HS-27A (cell line): ENCODE measurements at regions not wholly inside any gene's neighbourhood (a gene's known extent, or its start where the extent isn't known, plus 50 kb on each side); places are given as distances from the start of the nearest gene placed in this dataset.

ENCODE experiments used
- DNase-seq: peaks from one replicate; pipeline ENCODE4 v3.0.0-alpha.2; 2012; ENCODE audit warnings: low read depth, missing footprints

DNA sequence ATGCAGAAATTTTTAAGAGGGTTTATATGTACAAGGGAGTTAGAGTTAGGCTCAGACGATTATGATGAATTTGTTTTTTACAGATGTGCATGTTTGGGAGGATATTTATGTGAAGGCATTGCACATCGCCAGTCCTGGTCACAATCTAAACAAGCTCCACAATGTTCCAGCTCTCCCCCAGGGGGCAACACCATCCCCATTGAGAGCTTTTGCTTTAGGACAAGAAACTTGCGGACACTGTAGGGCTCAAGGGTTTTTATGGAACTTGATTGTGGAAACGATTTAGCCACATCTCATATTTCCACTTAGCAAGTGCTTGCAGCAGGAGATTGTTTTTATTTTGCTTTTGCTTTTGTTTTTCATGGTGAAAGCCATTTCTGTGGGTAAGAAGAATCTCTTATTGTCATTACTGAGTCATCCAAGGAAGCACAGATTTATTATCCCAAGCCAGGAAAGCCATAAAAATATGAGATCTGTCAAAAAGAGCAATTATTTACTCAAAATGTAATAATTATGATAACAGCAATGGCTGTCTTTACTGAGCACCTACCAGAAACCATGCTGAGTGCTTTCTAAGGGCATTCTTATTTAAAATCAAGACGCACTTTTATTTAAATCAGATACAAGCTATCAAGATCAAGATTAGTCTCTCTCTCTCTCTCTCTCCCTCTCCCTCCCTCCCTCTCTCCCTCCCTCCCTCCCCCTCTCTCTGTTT is 276.7 kb upstream of the SRRM4 start:
- DNase-seq = no peak

DNA sequence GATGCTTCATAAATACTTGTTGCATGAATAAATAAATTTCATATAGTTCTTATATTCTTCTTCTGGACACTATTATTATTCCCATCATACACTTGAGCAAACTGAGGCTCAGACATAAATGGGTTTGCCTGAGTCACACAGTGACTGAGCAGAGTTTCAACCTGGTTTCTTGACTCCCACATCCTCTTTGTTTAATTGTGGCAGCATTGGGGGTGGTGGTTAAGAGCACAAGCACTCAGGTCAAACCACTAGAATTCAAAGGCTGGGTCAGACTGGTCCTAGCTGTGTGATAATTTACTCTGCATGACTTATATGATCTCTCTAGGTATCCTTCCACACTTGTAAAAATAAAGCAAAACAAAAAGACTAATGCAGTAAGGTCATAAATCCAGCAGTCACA is 274.9 kb upstream of the SRRM4 start:
- no peak for DNase-seq

DNA sequence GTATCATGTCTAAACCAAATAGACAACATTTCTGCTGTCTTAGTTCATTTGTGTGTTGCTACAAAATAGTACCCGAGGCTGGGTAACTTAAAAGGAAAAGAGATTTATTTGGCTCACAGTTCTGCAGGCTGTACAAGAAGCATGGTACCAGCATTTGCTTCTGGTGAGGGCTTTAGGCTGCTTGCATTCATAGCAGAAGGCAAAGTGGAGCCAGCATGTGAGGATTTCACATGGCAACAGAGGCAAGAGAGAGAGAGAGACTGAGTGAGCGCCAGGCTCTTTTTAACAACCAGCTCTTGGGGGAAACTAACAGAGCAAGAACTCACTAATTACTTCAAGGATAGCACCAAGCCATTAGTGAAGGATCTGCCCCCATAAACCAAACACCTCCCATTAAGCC is 271.4 kb upstream of the SRRM4 start:
- DNase-seq = no peak

DNA sequence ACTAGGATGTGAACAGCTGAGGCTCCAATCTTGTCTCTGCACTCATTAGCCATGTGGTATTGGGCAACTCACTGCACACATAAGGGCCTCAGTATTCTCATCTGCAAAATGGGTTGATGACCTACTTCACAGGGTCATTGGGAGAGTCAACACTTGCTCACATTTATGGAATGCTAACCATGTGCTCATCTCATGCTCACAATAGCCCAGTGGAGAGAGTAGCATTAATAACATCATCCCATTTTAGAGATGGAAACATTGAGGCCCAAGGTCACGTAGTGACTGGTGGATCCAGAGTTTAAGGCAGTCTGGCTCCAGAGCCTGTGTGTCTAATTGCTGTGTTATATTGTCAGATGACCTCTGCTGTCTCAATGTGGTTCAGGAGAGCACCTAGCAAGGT is 270.2 kb upstream of the SRRM4 start:
- no peak for DNase-seq

DNA sequence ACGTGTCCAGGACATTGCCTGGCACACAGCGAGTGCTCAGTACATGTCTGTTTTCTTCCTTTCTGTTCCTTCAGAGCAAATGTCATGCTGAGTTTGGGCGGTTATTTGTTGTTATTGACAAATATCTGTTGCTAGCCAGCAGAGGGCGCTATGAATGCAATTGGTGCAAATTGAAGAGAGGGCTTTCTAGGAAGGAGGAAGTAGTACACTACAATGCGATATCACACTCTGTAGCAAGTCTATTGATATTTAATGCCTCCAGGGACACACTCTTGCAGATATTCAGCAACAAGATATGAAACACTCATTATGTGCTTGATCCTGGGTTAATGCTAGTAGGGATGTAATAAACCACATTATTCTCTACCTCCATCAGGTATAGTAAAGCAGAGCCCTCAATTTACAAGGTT is 267.3 kb upstream of the SRRM4 start:
- DNase-seq = no peak

DNA sequence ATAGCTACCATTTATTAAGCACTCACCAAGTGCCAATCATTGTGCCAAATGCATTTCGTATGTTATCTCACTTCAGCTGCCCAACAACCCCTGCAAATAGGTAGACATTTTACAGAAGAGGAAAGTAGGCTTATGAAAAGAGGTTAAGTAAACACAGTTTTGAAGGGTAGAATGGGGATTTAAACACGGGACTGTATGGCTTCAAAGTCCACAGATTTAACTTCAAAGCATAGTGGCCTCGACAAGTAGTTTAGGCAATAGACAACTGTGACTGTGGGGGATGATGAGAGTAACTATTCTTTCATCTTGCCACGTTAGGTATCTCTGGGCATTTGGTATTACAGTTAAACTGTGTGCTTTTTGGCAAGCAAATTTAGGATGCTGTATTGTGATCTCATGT is 266.8 kb upstream of the SRRM4 start:
- no peak for DNase-seq

DNA sequence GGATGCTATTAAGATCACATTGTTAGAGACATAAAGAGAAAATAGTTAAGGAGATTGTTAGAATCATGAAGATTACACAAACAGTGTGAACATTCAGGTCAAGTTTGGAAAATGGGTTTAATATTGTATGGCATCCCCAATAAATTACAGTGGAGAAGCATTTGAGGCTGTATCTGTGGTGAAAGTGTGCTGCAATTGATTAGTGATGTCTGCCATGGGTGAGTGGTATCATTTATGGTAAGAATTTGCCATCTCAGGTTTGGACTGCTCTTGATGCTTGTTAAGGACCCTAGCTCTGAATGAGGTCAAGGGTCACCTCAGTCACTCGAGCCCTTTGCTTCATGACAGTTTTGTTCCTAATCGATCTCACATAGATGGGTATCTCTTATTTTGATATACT is 265.7 kb upstream of the SRRM4 start:
- no peak for DNase-seq

DNA sequence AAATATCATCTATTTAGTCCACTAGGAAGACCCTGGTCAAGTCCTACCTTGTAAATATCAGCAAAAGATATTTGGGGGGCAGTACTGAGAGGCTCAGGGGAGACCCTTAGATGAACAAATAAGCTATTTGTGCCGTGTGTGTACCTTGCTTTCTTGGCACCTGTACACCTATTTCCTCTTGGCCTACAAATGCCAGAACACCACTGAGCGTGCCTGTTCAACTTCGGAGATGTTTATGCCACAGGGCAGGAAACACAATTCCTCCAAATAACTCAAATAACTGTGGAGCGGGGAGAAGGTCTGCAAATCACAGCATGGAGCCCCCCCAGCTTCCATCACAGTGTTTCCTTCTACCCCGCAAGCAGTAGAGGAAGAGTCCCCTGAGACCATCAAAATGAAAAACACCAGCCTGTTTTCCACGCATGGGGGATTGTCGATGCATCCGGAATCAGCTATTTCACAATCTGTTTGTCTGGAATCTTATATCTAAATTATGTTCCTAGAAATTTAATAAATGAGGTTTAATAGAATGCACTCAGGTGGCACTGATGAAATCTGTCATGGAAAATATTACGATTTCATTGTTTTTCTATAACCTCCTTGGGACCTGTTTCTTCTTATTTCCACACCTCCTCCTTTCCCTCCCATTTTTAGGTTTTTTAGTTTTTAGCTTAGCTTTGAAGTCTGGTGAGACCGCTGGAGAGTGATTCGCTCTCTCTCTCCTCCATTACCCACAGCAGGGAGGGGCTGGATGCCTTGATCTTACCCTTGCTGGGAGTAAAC is 254.0 kb upstream of the SRRM4 start:
- no peak for DNase-seq

DNA sequence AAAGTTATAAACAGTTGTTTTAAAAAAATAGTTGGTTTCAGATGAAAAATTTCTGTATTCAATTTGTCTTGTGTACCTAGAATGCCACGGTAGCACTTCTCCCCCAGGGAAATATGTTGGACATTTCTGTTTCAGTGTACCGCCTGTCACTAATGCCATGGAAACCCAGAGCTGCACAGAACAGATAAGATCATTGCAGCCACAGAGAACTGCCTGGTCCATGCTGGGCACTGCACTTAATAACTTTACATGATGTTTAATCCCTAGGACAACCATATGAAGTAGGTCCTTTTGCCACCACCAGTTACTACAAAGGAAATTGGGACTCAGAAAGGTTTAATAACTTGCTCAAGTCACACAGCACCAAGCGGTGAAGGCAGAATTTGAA is 253.4 kb upstream of the SRRM4 start:
- no peak for DNase-seq

DNA sequence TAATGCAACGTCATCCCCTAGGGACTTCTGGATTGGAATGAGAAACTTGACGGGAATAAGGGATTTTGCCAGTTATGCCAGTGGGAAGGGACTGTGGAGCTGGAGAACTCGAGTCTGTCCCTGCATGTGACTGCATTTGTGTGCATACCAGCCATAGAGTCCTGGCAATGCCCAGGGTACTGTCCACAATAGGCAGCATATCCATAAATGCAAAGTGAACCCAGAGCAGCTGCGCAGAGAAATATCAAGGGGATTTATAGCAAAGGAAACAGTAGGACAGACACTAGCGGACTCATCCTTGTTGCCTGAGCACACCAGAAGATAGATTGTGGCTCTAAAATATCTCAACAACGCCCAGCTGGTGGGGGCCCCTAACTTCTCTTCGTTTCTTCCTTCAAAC is 247.1 kb upstream of the SRRM4 start:
- no peak for DNase-seq

DNA sequence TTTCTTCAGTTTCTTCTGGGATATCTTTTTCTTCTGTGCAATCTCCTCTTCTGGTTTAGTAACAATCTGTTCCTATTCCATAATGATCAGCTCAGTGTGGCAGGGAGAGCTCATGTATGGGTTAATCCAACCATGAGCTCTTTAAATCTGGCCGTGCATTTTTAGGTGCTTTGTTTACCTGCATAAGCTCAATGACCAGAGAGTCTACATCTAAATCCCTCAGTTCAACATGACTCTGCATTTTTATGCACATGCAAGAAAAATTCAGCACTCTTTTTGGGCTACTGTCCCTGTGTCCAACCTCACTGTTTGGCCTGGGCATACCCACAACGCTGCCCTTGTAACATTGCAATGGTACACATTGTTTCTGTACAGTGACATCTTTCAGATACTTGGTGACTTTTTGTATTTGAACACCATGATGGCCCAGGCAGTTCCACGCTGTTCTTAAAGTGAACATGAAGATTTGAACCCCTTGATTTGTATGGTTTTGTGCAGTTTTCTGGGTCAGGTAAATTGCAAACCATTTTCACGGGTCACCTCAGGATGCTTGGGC is 243.3 kb upstream of the SRRM4 start:
- DNase-seq = no peak

DNA sequence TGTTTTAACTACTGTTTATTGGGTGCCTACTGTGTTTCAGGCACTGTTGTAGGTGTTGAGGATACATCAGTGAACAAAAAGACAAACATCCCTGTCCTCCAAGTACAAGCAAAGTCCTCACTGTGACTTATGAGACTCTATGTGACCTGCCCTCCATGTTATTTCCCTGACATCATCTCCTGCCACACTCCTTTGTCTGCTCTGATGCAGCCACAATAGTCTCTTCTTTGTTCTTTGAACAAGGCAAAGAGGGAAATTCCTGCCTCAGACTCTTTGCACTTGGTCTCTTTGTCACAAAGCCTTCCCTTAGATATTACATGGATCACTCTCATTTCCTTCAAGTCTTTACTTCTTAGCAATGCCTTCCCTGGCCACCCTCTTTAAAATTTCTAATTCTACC is 240.1 kb upstream of the SRRM4 start:
- no peak for DNase-seq

DNA sequence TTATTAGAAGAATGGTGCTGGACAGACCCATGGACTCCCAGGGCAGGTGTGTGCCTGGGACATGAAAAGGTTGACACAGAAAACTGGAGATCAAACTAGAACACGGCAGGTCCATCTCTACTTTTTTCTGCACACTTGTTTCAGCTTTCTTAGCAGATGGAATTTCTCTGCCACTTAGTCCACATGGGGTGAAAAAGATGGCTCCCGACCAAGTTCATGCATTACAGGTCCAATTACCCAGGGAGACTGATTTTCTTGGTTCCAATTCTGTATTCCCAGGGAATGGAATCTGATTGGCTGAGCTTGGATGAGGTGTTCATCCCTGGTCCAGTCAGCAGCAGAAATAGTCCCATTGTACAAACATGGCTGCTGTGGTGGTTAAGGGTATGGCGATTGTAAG is 238.9 kb upstream of the SRRM4 start:
- DNase-seq = no peak

DNA sequence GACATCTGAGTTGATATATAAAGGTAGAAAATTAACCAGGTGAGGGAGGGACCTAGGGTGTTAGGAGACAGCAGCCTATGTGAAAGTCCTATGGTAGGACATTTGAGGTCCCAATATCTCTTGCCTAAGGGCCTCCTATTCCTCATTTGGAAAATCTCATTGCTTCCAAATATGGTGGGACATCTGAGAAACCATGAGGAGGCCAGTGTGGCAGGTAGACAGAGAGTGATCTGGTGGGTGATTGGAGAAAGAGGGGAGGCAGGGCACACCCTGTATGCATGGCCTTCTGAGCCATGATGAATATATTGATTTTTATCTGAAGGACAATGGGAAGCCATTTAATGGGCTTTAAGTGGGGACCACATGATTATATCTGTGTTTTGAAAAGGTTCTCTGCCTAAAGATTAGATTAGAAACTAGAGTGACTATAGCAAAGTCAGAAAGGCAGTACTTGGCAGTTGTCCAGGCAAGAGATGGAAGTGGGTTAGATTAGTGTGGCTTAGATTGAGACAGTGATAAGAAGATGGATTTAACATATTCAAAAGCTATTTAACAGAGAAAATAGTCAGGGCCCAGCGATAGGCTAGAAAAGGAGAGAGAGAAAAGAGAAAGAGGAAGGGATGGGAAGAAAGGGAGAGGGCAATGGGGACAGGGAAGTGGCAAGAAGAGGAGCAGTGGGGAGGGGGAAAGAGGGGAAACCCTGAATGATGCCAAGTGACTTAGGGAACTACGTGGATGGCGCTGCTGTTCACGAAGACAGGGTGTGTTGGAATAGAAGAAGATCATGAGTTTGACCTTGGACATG is 237.2 kb upstream of the SRRM4 start:
- DNase-seq = no peak

DNA sequence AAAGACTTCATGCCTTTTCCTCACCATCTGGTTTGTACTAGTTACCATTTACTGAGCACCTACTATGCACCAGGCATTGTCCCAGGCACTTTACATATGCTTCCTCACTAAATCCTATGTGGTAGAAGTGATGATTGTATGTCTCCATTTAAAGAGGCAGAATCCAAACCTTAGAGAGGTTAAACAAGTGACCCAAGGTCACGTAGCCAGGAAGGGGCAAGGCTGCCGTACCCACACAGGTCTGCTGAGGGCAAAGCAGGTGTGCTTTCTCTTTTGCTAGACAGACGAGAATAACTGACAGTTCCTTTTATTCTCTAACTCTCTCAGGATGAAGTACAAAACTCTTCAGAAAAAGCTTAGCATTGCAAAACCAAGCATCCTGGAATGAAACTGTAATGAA is 235.2 kb upstream of the SRRM4 start:
- DNase-seq = no peak

DNA sequence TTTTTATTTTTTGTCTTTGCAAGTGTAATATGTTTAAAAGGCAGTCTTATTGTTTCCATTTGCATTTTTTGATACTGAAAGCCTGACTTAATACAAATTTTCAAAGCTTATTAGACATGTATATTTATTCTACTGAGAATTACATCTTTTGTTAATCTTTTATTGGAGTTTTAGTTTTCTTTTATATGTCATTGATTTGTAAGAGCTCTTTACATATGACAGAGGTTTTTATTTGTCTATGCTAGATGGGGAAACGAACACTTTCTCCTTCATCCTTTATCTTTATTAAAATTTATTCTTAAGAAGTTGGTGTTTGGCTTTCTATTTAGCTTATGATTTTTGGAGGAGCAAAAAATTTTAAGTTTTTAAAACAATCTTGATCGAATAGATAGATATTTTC is 234.4 kb upstream of the SRRM4 start:
- no peak for DNase-seq

DNA sequence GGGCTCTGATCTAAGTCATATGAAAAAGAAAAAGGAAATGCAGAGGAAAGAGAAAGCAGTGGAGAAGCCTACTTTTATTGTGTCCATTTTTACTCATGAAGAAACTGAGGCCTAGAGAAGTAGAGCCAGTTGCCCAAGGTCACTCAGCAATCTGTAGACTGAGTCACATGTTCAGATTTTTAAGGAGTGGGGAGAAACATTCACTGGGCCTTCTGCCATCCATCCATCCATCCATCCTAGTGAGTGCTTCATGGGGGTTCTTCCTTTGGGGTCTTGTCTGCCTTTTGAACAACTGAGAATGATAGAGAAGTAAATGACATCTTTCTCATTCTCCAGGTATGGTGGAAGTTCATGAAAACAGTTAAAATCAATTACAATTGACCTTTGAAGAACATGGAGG is 233.6 kb upstream of the SRRM4 start:
- no peak for DNase-seq

DNA sequence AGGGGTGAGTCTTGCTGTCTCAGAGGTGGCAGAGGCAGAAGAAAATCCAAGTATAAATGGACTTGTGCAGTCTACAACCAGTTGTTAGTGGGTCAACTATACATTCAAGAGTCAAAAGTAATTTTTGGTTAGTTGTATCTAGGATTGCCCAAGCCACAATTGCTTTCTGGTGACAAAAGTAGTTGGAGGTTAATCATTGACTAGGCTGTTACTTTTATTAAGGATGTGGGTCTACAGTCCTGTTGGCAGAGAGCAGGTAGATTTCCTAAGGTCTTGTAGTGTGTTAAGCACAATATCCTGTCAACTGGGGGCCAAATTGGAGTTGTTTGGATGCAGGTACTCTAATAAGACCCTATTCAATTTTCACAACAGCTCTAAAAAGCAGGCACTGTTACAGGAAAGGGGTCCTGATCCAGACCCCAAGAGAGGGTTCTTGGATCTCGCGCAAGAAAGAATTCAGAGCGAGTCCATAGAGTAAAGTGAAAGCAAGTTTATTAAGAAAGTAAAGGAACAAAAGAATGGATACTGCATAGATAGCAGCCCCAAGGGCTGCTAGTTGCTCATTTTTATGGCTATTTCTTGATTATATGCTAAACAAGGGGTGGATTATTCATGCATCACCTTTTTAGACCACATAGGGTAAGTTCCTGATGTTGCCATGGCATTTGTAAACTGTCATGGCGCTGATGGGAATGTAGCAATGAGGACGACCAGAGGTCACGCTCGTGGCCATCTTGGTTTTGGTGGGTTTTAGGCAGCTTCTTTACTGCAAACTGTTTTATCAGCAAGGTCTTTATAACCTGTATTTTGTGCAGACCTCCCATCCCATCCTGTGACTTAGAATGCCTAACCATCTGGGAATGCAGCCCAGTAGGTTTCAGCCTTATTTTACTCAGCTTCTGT is 232.6 kb upstream of the SRRM4 start:
- DNase-seq = no peak

DNA sequence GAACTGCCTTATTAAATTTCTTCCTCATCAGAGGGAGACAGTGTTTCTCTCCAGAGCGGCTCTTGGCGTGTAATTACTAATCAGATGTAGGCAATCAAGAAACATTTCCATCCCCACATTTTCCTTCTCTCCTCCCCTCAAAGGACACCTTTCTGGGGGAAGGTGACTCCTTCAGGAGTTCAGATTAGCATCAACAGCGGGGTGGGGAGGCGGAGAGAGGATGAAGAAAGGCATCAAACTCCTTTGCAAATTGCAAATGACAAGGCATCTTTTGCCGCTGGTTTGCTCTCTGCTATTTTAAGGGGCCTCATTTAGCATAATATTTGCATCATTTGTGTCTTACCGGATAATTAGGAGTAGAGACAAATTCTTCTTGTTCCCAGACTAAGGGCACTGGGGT is 231.7 kb upstream of the SRRM4 start:
- DNase-seq = no peak

DNA sequence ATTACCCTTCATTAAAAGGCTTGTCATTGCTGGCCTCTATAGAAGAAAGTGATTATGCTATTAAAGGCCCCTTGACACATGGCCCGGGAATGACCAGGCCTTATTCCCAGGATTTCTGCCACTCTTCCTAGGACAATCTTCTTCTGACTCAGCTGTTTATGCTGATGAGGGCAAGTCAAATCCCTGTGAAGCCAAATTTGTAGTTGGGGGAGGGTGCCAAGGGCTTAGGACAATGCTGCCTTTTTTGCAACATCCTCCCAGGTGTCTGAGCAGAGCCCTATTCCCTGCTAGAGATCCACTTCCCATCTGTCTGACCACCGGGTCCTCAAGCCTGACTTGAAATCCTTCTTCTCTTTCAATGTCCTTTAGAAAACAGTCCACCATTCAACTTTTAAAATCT is 230.7 kb upstream of the SRRM4 start:
- DNase-seq = no peak

DNA sequence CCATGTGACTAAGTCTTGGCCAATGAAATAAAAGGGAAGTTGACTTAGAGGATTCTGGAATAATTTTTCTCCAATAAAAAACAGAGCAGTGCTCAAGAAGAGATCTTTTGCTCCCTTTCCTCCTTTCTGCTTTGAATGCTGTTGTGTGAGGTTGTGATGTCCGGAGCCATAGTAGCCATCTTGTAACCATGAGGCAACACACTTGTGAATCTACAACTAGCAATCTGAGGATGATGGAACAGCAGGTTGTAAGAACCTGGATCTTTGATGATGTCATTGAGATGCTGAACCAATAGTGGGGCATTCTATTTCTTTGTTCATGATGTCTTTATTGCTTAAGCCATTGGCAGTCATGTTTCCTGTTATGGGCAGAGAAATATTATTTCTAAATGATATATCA is 230.0 kb upstream of the SRRM4 start:
- no peak for DNase-seq

DNA sequence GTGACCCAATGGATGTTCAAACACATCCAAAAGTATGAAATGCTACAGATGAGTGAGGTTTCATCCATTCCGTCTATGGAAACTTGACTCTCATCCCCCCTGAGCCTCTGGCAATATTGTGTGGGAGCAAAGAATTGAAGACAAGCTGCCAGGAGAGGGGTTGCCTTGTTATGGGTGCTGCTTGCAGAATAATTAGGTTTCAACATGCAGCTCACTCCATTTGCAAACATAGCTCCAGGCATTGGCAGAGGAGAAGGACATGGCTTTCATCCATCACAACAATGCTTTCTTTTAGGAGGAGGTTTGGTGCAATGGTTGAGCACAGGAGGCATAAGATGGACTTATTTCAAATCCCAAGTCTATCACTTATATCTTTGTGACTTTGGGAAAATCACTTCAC is 220.7 kb upstream of the SRRM4 start:
- no peak for DNase-seq
